Activated gamma-delta T cell treated with Interleukin-2 at 50 U/mL for 16 hours (primary cell): ENCODE measurements at regions not wholly inside any gene's neighbourhood (a gene's known extent, or its start where the extent isn't known, plus 50 kb on each side); places are given as distances from the start of the nearest gene placed in this dataset.

Source experiments
- DNase-seq: peaks from one replicate; pipeline ENCODE4 v3.0.0-alpha.2; 2020

DNA sequence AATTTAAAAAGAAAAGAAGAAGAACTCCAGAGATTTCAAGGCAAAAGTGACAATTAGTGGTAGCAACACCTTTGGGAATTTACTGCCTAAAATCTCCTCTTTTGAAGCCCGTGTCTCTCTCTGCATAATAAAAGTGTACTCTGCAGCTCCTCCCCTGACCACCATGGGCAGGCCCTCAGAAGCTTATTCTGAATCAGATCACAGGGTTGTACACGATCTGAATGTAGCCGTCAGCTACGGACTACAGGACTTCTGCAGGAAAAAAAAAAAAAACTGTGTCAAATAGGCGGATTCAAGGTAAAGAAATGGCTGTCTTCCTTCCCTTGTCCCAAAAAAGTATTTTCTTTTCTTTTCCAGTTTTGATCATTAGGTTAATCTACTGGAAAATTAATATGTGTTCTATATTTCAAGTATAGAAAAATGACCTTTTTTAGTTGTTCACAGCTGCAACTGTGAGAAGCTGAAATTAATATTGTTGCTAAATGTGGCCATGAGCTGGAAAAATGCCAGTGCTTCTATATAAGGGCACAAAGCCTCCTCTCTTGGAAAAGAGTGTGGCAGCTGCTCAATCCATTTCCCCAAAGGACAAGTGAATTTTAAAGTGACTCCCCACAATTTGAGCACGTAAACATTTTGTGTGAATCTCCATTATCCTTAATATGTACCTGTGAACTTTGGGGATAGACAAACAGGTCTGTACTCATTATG lies 397.4 kb downstream of the C6orf118 start:
- DNase-seq, result no peak

DNA sequence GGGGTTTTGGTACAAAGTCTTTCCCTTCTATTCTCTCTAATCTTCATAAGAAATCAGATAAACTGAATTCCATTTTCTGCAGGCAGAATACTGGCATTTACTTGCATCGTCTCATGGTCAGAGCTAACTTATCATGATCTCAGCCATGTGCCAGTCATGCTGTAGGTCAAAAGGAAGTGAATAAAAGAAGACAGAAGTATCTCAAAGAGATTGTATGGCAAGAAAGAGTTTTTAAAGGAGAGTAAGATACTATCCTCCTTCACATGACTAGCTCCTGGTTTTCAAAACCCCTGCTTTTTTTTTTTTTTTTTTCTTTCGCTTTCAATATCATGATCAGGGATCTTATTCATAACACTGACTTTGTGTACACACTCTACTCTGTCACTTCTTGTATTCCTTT lies 398.3 kb downstream of the C6orf118 start:
- no peak for DNase-seq

DNA sequence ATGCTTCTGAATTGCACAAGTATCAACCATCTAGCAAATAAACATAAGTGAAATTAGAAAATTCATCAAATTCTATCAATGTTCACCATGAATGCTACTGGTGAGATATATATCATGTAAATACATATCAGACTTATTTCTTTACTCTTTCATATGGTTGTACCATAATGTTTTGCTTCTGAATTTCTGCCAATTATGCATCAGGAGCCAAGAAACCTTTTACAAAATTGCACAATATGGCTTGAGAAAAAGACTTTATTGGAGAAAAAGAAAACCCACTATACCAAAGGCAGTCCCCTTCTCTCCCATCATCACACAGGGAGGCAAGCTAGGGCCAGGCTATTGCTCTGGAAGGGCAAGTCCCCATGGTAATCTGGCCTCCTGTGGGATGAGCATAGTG lies 402.6 kb downstream of the C6orf118 start:
- DNase-seq, result no peak

DNA sequence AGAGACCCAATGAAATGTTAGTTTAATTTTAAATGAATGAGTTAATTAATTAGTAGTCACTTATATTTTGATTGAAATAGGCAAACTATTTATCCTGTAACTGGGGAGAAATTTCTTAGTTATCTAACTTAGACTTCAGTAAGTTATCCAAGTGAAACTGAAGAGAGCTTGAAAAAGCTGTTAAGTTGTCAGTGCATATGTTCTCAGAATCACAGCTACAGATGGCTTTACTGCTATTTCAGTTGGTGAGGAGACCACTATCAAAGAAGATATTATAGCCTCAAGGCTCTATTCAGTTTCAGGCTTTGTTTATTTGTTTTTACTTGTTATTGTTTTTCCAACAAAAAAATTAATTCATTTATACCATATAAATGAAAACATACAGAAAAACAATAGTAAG lies 404.1 kb downstream of the C6orf118 start:
- DNase-seq, result no peak

DNA sequence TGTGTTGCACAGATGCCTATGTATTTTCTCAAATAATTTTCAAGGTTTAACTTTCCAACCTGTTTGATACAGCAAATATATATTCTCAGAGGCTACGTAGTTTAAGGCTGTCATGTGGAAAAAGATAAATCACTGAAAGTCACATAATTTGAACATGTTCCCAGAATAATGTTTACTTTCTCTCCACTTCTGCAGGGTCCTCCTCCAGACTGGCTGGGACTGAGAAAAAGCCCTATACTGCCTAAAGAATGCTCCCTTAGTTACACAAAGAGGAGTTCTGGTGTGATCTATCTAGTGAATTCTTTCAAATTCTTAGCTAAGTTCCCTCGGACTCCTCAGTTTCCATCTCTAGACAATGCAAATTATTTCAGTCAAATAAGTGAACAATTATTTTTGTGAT lies 411.0 kb downstream of the C6orf118 start:
- DNase-seq, result no peak

DNA sequence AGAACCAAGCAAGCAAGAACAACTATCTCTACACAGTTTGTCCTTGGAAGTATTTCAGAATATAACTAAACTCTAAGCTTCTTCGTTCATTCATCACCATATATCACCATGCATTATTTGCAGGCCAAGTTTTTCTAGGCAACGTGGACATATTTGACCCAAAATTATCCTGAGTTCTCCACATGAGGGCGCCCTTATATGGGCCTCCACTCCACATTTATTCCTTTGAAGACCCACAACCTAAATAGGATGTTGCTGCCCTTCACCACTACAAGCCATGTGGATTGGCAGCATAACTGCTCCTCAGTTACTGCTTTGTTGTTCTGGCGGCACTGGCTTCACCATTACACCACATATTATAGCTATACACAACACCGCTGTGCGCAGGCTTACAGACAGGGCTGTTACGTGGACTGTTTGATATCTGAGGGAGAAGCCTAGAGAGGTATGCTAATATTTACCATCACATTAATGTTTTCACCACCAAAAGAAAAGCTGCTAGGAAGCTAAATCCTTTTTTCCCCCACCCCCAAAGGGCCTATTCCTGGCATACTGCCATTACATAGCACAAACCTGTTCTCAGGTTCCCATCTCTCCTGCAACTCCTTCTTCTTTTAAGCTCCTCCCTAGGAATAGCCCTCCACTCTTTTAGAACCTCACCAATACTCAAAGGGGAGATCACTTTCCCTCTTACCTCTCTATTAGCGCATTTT lies 411.7 kb downstream of the C6orf118 start:
- no peak for DNase-seq

DNA sequence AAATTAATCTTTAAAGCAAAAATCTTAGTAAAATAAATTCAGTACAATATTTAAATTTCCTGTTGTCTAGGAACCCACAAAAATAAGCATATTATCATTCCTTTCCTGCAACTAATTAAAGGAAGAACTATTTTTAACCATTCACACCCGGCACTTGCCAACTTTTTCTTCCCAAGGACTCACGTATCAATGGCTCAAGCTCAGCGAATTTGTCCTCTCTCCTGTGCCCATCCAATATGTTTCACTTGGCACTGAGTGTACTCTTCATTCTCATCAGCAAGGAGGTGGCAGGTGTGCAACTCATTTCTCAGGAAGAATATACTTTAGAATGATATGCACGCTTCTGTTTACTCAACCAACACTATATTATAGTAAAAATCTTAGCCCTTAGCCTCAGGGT lies 419.4 kb downstream of the C6orf118 start:
- no peak for DNase-seq

DNA sequence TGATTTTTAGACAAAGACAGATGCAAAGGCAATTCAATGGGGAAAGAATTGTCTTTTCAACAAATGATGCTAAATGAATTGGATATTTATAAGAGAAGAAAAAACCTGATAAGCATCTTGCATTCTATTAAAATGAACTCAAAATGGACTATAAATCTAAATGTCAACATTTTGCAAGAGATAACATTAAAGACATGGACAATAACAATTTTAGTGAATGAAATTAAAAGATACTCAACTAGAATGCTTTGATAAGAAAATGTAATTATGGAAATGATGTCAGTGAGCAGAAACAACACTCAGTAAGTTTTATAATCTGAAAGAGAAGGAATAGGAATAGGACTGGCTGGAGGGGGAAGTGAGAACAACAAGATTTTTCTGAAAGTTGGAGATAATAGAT lies 421.7 kb downstream of the C6orf118 start:
- DNase-seq, result no peak

DNA sequence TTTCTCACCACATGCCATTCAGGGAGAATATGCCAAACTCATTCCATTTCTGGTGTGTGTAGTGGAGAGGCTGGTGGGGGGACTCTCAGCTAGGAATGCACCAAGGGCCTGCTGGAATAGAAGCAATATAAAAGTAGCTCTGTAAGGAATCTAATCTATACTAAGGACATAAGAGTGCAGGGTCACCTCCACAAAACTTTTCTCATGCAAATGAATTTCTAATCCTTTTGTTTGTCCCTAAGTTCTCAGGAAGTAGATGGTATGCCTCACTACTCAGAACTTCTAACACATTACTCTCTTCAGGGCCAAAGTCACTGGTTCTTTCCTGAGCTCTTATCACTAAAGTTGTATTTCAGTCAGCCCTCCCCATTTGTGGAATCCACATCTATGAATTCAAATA lies 427.2 kb downstream of the C6orf118 start:
- DNase-seq, result no peak

DNA sequence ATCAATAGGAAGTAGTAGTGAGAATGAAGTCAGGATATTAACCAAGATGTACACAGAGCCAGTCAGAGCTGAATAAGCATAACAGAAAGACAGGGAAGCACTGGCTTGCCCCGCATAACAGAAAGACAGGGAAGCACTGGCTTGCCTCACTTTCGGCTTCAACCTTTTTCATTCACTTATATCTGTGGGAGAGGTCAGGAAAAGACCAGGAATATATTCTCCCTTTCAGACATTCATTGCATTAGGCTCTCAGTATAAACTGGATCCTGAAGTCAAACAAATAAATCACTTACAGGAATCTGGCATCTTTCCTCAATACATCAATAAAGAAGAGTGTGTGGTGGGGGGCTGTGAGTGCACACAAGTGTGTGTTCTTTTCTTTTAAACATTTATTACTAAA lies 437.6 kb downstream of the C6orf118 start:
- no peak for DNase-seq

DNA sequence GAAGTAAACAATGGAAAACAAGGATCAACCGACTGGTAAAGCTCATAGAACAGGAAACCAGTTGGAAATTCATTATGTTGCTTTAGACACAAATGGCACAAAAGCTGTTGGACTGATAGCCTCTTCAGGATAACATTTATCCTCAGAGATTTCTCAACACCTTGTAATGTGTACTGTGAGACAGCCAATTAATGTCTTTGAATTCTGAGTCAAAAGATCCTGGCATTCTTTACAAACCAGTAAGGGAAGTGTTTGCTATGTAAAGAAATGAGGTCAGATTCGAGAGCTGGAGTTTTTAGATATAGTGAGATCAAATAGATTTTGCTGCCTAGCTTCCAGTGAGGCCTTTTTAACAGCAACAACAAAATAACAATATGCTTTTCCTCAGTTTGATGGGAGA lies 439.2 kb downstream of the C6orf118 start:
- DNase-seq, result no peak

DNA sequence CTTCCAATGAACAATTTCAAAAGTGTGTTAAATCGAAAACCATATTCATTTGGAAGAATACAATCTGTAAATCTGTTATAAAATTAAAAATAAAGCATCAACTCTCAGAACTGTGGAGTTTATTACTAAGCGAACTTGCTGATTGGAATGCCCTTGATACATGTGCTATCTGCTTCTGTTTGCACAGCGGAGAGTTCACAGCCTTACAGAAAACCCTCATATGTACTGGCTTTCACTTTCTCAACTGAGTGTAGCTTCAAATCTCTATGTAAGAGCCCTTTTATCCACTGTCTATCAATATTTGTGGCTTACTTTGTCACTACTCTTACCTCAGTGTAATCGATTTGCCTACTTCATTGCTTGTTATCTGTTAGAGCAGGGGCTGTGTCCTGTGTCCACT lies 447.4 kb downstream of the C6orf118 start:
- no peak for DNase-seq

DNA sequence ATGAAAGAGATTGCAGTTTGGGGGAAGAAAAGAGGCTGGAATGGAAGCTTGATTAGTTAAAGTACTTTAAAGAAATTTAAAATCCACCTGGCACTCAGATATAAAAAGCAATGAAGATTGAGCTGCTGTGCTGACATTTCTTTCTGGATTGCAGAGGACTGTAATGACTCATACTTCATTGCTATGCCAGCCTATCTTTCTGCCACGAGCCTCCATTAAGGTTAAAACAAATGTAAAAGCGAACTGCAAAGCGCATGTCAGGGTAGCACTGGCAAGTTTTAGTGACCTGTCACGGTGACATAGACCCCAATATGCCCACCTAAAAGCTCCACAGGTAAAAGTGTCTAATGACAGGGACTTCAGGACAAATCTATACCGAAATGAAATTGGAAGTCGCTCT lies 449.6 kb downstream of the C6orf118 start:
- DNase-seq, result no peak

DNA sequence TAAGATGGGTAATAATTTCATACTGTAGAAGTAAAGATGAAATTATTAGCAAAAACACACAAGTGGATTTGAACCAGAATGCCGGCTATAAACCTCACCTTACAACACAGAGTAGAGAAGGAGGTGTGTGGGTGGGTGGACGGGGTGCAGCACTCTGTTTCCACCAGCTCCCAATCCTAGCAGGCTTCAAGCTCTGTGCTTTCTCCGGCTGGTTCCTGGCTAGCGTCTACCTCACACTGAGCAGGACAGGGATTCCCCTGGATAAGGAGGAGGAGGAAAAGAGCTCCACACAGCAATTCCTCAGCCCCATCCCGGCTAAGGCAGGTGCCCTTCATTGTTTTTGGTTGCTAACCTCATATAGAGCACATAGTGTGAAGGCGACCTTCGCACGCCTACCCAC lies 453.3 kb downstream of the C6orf118 start:
- DNase-seq, result no peak

DNA sequence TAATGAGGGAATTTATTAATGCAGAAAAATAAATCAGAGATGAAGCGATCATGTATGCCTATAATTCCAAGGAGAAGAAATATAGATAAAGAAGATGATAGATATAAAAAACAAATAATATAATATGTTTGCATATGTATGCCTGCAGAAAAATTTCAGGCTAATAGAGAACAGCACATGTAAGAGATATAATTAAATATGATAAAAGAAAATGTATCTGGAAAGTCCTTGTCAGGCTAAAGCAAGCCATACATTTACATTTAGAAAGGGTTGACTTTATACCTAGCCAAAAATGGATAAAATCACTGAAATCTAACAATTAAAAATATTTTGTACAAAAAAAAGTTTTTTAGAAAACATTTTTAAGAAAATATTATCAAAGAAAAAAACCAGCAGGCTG lies 454.1 kb downstream of the C6orf118 start:
- no peak for DNase-seq

DNA sequence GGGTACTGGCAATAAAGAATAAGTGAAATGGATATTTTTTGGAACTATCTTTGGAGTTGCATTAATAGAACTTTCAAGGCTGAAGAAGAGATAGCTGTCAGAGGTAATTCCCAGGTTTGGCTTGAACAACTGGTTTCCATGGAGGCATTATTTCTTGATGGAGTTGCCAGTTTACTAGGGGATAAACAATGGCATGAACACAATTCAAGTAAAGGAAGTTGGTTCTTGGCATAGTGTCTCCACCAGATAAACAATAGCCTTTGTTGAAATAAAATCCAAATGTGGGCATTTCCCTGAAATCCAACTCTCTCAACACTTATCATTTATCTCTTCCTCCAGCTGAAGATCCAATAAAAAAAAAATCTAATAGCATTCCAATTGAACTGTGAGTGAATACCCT lies 454.9 kb downstream of the C6orf118 start:
- DNase-seq, result no peak

DNA sequence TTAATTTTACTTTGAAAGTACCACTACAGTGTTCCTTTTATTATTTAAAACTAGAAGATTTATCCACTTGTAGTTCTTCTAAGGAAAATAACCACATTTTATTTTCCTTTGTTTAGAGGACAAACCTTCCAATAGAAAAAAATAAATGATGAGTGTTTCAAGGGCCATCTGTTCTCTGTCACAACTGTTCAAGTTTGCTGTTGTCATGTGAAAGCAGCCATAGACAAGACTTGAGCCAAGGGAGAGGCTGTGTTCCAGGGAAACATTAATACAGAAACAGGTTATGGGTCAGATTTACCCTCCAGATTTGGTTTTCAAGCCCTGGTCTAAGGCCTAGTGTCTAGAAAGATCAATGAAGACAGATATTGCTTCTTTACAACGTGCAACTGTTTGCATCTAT lies 463.6 kb downstream of the C6orf118 start:
- no peak for DNase-seq

DNA sequence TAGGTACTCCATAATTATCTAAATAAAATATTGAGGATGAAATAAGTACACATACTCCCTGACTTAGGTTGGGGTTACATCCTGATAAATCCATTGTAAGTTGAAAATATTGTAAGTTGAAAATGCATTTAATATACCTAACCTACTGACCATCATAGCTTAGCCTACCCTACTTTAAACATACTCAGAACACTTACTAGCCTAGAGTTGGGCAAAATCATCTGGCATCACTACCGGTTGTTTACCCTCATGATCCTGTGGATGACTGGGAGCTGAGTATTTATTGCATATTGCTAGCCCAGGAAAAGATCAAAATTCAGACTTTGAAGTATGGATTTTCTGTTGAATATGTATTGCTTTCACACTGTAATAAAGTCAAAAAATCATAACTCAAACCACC lies 467.3 kb downstream of the C6orf118 start:
- DNase-seq, result no peak

DNA sequence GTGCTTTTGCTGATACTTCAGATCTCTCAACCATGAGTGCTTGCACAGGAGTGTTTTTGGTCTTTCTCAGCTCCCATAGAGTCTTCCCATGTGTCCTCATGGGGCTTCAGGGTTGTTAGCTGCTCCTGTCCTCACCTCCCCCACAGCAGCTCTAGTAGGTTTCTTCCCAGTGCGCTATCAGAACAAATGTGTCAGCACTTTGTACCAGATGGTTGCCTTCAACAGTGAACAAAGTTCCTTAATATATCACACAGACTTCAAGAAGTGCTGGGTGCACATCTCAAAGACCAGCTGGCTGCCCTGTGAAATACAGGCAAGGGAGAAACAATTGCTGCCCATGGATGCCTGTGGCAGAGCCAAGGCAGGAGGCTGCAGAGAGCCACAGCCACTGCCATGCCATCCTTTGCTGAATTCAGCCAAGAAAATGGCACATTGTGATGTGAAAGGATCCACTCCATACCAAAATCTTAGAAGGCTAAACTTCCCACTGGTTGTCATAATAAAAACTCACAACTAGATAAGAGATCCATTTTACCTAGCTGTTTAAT lies 471.3 kb downstream of the C6orf118 start:
- no peak for DNase-seq

DNA sequence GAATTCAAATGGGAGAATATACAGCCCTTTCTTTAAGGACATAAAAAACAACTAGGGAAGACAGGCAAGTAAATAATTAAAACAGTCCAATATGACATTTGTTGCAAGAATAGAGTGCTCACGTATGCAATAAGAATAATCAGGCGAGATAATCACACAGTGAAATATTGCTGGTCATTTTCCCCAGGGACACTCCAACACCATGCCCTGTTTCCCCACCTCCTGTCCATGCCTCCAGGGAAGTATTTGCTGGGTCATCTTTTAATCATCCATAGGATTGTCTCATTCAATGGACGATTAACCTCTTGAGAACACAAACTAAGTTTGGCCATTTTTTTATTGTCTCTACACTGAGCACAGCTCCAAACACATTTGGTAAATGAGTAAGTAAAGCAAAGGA lies 472.9 kb downstream of the C6orf118 start:
- DNase-seq, result no peak

DNA sequence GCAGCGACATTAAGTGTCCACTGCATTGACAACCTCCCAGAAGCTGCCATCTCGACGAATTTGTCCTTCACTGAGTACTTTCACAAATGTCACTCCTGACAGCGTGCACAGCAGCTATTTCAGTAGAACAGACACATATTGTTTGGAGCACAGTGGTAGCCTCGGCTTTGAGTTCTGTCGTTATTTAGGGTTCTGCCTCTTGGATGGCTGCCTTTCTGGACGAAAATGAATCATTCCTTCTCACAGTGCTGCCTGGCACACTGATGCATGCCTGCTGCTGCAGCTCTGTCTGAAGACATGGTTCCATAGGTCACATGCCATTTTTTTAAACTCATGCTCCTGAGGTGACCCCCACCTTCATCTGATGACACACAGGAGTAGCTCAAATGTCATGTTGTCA lies 477.0 kb downstream of the C6orf118 start:
- DNase-seq, result no peak

DNA sequence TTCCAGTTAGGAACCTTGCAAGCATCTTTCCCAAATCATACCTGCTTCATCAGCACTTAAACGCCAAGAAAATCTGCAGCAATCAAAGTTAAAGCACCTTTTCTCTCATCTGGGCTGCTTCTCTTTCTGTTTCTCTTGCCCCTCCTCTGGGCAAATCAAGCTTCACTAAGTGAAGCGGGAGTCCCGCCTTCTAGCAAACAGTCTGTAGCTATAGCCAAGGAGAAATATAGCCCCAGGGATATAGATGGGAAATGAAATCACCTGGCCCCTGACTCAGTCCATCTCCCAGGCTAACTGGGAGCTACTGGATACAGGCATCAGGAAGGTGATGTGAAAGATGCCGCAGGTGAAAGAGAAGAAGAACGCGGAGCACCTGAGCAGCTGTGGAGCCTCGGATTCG lies 481.9 kb downstream of the C6orf118 start:
- no peak for DNase-seq

DNA sequence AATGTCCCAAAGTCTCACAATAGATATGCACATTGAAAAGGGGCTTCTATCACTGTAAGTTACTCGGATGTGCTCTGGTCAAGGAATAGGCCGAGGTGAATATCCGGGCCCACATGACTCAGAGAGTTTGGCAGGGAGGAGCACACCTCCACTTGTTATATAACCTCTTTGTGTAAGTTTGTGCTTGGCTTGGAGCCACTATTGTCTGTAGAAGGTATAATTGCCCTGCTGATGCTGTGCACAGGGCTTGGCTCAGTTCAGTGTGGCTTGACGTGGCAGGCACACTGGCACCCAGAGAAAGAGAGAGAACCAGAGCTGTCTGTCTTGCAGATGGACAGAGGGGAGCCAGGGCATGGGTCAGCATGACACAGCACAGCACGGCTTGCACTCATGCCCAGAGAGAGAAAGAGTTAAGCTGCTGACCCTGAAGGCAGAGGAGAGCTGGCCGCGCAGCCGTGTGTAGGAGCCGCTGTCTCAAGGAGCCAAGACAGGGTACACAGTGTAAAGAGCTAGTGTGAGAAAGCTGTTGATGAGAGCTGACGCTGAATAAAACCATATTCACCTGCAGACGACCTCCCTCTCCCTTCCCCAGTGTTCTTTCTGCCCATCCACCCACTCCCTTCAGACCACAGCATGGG lies 482.5 kb downstream of the C6orf118 start:
- DNase-seq, result no peak

DNA sequence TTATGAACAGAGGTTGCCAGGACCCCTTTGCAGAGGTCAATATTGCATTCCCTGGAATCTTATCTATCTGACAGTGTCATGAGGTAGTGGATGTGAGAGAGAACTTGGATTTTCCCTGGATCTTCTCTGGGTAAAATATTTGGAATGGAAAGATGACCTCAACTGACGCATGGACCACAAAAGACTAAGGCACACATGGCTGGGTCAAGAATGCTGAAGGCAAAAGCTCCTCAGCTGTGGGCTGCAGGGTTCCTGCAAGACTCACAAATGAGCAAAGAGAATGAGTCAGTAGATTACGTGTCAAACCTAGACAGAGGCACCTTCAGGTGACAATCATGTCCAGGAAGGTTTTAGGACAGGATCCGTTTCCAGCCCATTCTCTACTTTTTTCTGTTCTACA lies 484.0 kb downstream of the C6orf118 start:
- no peak for DNase-seq
